ENCODE measurements at regions not wholly inside any gene's neighbourhood (a gene's known extent, or its start where the extent isn't known, plus 50 kb on each side); places are given as distances from the start of the nearest gene placed in this dataset.

- no peak for DNase-seq (ENCODE audit: low read depth in 3 of 3)
Measured at GRCh38 chr10:6648894-6649720, 69.0 kb upstream of the PRKCQ start.

GRCh38 chr10:6647811-6648526 lies 67.9 kb upstream of the PRKCQ start:
- peak in 2 of 3 donors; percentile 58 to 70 for DNase-seq (ENCODE audit: low read depth in 3 of 3)

- DNase-seq (ENCODE audit: low read depth in 3 of 3) = no peak
Measured at GRCh38 chr10:6643962-6644361, 63.9 kb upstream of the PRKCQ start.

- no peak for DNase-seq (ENCODE audit: low read depth in 3 of 3)
Measured at GRCh38 chr10:6642876-6643275, 62.8 kb upstream of the PRKCQ start.

- DNase-seq (ENCODE audit: low read depth in 3 of 3) = no peak
Measured at GRCh38 chr10:6640433-6641040, 60.5 kb upstream of the PRKCQ start.

- DNase-seq (ENCODE audit: low read depth in 3 of 3) = no peak
Measured at GRCh38 chr10:6637053-6637452, 57.0 kb upstream of the PRKCQ start.

GRCh38 chr10:6635784-6636183 lies 55.7 kb upstream of the PRKCQ start:
- DNase-seq (ENCODE audit: low read depth in 3 of 3) = no peak
